Natural killer cell (primary cell): ENCODE measurements at regions not wholly inside any gene's neighbourhood (a gene's known extent, or its start where the extent isn't known, plus 50 kb on each side); places are given as distances from the start of the nearest gene placed in this dataset.

Experiments used
- ATAC-seq, 3 donors: fragments of 150-1000 bp in 2 of 3; fragments of 200-7000 bp in 1 of 3; cut with Tn5 transposase; 1 replicate in 1 of 3; 2 replicates in 2 of 3; pipeline ENCODE4 v1.10.0; 2021; ENCODE audit warnings: mild to moderate bottlenecking in 2 of 3, moderate library complexity in 2 of 3
- DNase-seq, 2 donors: peaks; one replicate each; pipeline versions ENCODE4 v3.0.0 to v3.0.0-alpha.2; 2013 to 2021; ENCODE audit warnings: mixed read lengths in 1 of 2
- H3K27ac ChIP-seq: one replicate; pipeline ENCODE4 v1.5.1; 2013; ENCODE audit warnings: mild to moderate bottlenecking, low read length
- H3K27me3 ChIP-seq: one replicate; pipeline ENCODE4 v1.6.1; 2013; ENCODE audit warnings: low read length; ENCODE audit not compliant: control insufficient read depth, insufficient read depth
- H3K36me3 ChIP-seq: one replicate; pipeline ENCODE4 v1.6.1; 2013; ENCODE audit warnings: low read length; ENCODE audit not compliant: control insufficient read depth, insufficient read depth
- H3K4me1 ChIP-seq: one replicate; pipeline ENCODE4 v1.6.1; 2013; ENCODE audit warnings: low read length; ENCODE audit not compliant: control insufficient read depth, insufficient read depth
- H3K4me3 ChIP-seq: one replicate; pipeline ENCODE4 v1.5.1; 2013; ENCODE audit warnings: low read length
- H3K9me3 ChIP-seq: one replicate; pipeline ENCODE4 v1.6.1; 2013; ENCODE audit warnings: low read length; ENCODE audit not compliant: control insufficient read depth, insufficient read depth
- H3K27ac Mint-ChIP-seq, 2 donors: one replicate each; pipeline ENCODE4 v1.8.0; 2022; ENCODE audit warnings: mild to moderate bottlenecking in 2 of 2, mixed read lengths in 2 of 2, moderate library complexity in 1 of 2
- H3K27me3 Mint-ChIP-seq, 2 donors: one replicate each; pipeline ENCODE4 v1.8.0; 2022; ENCODE audit warnings: low read depth in 2 of 2, mixed read lengths in 2 of 2
- H3K36me3 Mint-ChIP-seq: one replicate; pipeline ENCODE4 v1.8.0; 2022; ENCODE audit warnings: mixed read lengths
- H3K4me1 Mint-ChIP-seq, 2 donors: one replicate each; pipeline ENCODE4 v1.8.0; 2022; ENCODE audit warnings: mixed read lengths in 2 of 2
- H3K4me3 Mint-ChIP-seq: one replicate; pipeline ENCODE4 v1.8.0; 2022; ENCODE audit warnings: mild to moderate bottlenecking, moderate library complexity, mixed read lengths
- H3K9me3 Mint-ChIP-seq, 2 donors: one replicate each; pipeline ENCODE4 v1.8.0; 2022; ENCODE audit warnings: mixed read lengths in 2 of 2
- CTCF ChIP-seq: fragments of 200-600 bp; IDR thresholded peaks from one replicate; pipeline ENCODE4 v1.8.0; 2022; ENCODE audit warnings: antibody characterized with exemption
- WGBS: methylation state at CpG from one replicate; pipeline ENCODE4 v1.1.7; 2013; ENCODE audit warnings: missing lambda C conversion rate; ENCODE audit not compliant: insufficient coverage; 5-methylcytosine and 5-hydroxymethylcytosine counted together
- intact Hi-C: fragments of 100-400 bp; cut with micrococcal nuclease; formaldehyde crosslinking; loops from one replicate; pipeline ENCODE4 v1.14.2; 2022

GRCh38 chr10:93235686-93236085, 162.0 kb downstream of the CYP26A1 start:
- Mint-ChIP-seq H3K27me3 (peaks cover 0 to 31% of the 10 kb centered on the region in 2 donors), H3K27ac (no peak overlapping the region), H3K4me3 (no peak overlapping the region), H3K36me3 (no peaks in the 10 kb centered on the region), H3K9me3 (no peaks in the 10 kb centered on the region), H3K4me1 (no peaks in the 10 kb centered on the region)
- no peak for ATAC-seq
- no peak for DNase-seq
- Histone ChIP-seq H3K27ac (no peak overlapping the region), H3K4me3 (no peak overlapping the region), H3K9me3 (no peaks in the 10 kb centered on the region), H3K27me3 (no peaks in the 10 kb centered on the region), H3K36me3 (no peaks in the 10 kb centered on the region), H3K4me1 (no peaks in the 10 kb centered on the region)
- 84% methylated on average over 3 of the region's 3 CpGs for WGBS
- TF ChIP-seq CTCF = no peak
- intact Hi-C loops = no loop called here

- no peak for ATAC-seq
- Mint-ChIP-seq H3K36me3 (no peaks in the 10 kb centered on the region), H3K4me3 (no peak overlapping the region), H3K27me3 (peaks cover 0 to 31% of the 10 kb centered on the region in 2 donors), H3K4me1 (no peaks in the 10 kb centered on the region), H3K9me3 (no peaks in the 10 kb centered on the region), H3K27ac (no peak overlapping the region)
- Histone ChIP-seq H3K36me3 (no peaks in the 10 kb centered on the region), H3K4me3 (no peak overlapping the region), H3K27me3 (no peaks in the 10 kb centered on the region), H3K9me3 (no peaks in the 10 kb centered on the region), H3K4me1 (no peaks in the 10 kb centered on the region), H3K27ac (no peak overlapping the region)
- intact Hi-C loops = no loop called here
- WGBS = 73% methylated on average over 4 of the region's 4 CpGs
- TF ChIP-seq CTCF = no peak
- DNase-seq = no peak
Observed at GRCh38 chr10:93236393-93237040, 162.8 kb downstream of the CYP26A1 start.

- Histone ChIP-seq H3K4me1 (no peaks in the 10 kb centered on the region), H3K27me3 (no peaks in the 10 kb centered on the region), H3K4me3 (no peak overlapping the region), H3K27ac (no peak overlapping the region), H3K36me3 (no peaks in the 10 kb centered on the region), H3K9me3 (no peaks in the 10 kb centered on the region)
- no peaks in the 10 kb centered on the region for H3K36me3 Mint-ChIP-seq
- peaks cover 9 to 21% of the 10 kb centered on the region in 2 donors for H3K27me3 Mint-ChIP-seq
- DNase-seq (no peak), ATAC-seq (no peak)
- no peaks in the 10 kb centered on the region for H3K4me1 Mint-ChIP-seq
- H3K27ac Mint-ChIP-seq = no peak overlapping the region
- intact Hi-C loops = no loop called here
- TF ChIP-seq CTCF = no peak
- H3K9me3 Mint-ChIP-seq = no peaks in the 10 kb centered on the region
- WGBS = 77% methylated on average over 1 of the region's 1 CpG
- no peak overlapping the region for H3K4me3 Mint-ChIP-seq
Observed at GRCh38 chr10:93245147-93245546, 171.5 kb downstream of the CYP26A1 start.

- WGBS = 65% methylated on average over 7 of the region's 8 CpGs
- Mint-ChIP-seq H3K27me3 (peaks cover 9 to 15% of the 10 kb centered on the region in 2 donors), H3K4me3 (no peak overlapping the region), H3K4me1 (no peaks in the 10 kb centered on the region), H3K27ac (no peak overlapping the region), H3K36me3 (no peaks in the 10 kb centered on the region), H3K9me3 (no peaks in the 10 kb centered on the region)
- H3K4me3 ChIP-seq = no peak overlapping the region
- H3K36me3 ChIP-seq = no peaks in the 10 kb centered on the region
- no peaks in the 10 kb centered on the region for H3K4me1 ChIP-seq
- no peak for TF ChIP-seq CTCF
- ATAC-seq (no peak), DNase-seq (no peak)
- H3K27me3 ChIP-seq = no peaks in the 10 kb centered on the region
- H3K9me3 ChIP-seq = no peaks in the 10 kb centered on the region
- H3K27ac ChIP-seq = no peak overlapping the region
- intact Hi-C loops = no loop called here
Observed at GRCh38 chr10:93245779-93246178, 172.1 kb downstream of the CYP26A1 start.
